Activated CD4-positive, alpha-beta T cell treated with anti-CD3 and anti-CD28 coated beads for 36 hours (primary cell): ENCODE measurements at regions not wholly inside any gene's neighbourhood (a gene's known extent, or its start where the extent isn't known, plus 50 kb on each side); places are given as distances from the start of the nearest gene placed in this dataset.

Source experiments
- ATAC-seq: fragments of 200-7000 bp; cut with Tn5 transposase; one replicate; pipeline ENCODE4 v1.10.0; 2021; ENCODE audit warnings: mild to moderate bottlenecking, moderate library complexity
- CTCF ChIA-PET: fragments of 350-600 bp; sonication (Branson Sonifier 250); formaldehyde crosslinking; loops from one replicate; lab custom pipeline; 2021; ENCODE audit warnings: antibody characterized with exemption; lab: Charles Lee
- POLR2A ChIA-PET: fragments of 350-600 bp; sonication (Branson Sonifier 250); formaldehyde crosslinking; loops from one replicate; lab custom pipeline; 2021; ENCODE audit warnings: antibody characterized with exemption, inconsistent platforms; lab: Charles Lee
- DNase-seq: peaks from one replicate; pipeline ENCODE4 v3.0.0-alpha.2; 2020
- H3K27ac Mint-ChIP-seq: one replicate; pipeline ENCODE4 v1.8.0; 2021; ENCODE audit warnings: mixed read lengths
- H3K27me3 Mint-ChIP-seq: one replicate; pipeline ENCODE4 v1.8.0; 2021; ENCODE audit warnings: mixed read lengths
- H3K36me3 Mint-ChIP-seq: one replicate; pipeline ENCODE4 v1.8.0; 2021; ENCODE audit warnings: low read depth, mixed read lengths
- H3K4me1 Mint-ChIP-seq: one replicate; pipeline ENCODE4 v1.8.0; 2021; ENCODE audit warnings: mixed read lengths
- H3K4me3 Mint-ChIP-seq: one replicate; pipeline ENCODE4 v1.8.0; 2021; ENCODE audit warnings: mild to moderate bottlenecking, moderate library complexity, mixed read lengths
- H3K9me3 Mint-ChIP-seq: one replicate; pipeline ENCODE4 v1.8.0; 2021; ENCODE audit warnings: low read depth, mixed read lengths
- intact Hi-C, 2 experiments: fragments of 100-400 bp; cut with DNase I in 1 of 2; cut with micrococcal nuclease in 1 of 2; formaldehyde crosslinking; loops; one replicate each; pipeline versions ENCODE4 v1.14.2 to v1.15.1; 2022 to 2024; cut with DNase I, micrococcal nuclease

DNA sequence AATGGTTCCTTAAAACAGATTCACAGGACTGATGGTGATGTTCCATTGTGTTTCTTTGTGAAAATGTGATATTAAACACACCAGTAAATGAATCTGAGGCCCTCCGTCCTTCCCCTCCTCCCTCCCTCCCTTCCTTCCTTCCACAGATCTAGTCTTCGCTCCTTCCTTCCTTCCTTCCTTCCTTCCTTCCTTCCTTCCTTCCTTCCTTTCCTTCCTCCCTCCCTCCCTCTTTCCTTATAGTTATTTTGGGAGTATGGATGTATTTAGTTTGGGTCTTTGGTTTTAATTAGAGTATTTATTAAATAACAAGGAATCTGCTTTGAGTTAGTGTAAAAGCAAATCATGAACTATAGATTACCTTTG is 410.8 kb downstream of the PCNX1 start:
- no peaks in the 10 kb centered on the region for H3K27me3 Mint-ChIP-seq
- H3K4me1 Mint-ChIP-seq = peaks cover 19% of the 10 kb centered on the region
- peaks cover 3% of the 10 kb centered on the region for H3K36me3 Mint-ChIP-seq
- intact Hi-C loops = loop anchor here in 1 of 2 experiments (10.0 kb wide), 1 partner anchor 1553 kb away; the partner anchor contains the start of gene SRSF5
- CTCF ChIA-PET = no interaction called here
- DNase-seq (no peak), ATAC-seq (no peak)
- H3K27ac Mint-ChIP-seq = no peak overlapping the region
- H3K9me3 Mint-ChIP-seq = no peaks in the 10 kb centered on the region
- POLR2A ChIA-PET = no interaction called here
- no peak overlapping the region for H3K4me3 Mint-ChIP-seq

DNA sequence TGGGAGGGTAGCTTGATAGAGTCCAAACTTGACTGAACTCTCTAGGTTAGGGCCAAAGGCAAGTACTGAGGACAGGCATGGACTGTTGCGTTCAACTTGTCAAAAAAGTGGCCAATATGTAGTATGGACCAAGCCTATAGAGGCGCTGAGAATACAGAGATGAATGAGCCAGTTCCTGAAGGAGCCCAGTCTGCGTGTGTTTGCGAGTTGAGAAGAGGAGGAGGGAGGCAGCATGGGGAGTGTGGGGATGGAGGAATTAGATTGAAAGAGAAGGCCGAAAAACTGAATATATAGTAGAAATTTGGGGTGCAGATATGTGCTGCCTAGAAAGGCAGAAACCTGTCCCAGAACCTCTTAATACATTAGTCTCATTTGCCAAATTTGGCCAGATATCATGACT is 412.4 kb downstream of the PCNX1 start:
- intact Hi-C loops = loop anchor here (1.0 to 10.0 kb wide), 20 partner anchors 14 to 1707 kb away; partner anchors contain the start of genes MAP3K9 (in 1 of the 2), PCNX1 (in 1 of the 2), SRSF5 (in 1 of the 2) and SUSD6 (in 1 of the 2)
- Mint-ChIP-seq H3K9me3 (no peaks in the 10 kb centered on the region), H3K27me3 (no peaks in the 10 kb centered on the region), H3K4me3 (peak overlapping the region; percentile 92), H3K4me1 (peaks cover 33% of the 10 kb centered on the region), H3K27ac (peak overlapping the region; percentile 87), H3K36me3 (peaks cover 6% of the 10 kb centered on the region)
- DNase-seq = no peak
- ATAC-seq = peak; percentile 3
- ChIA-PET CTCF (no interaction called here), POLR2A (no interaction called here)

GRCh38 chr14:71320107-71320733 is 413.0 kb downstream of the PCNX1 start, which contains the start of gene SIPA1L1:
Gene SIPA1L1 (plus strand): TSS chr14:71320476.
- ATAC-seq = peak; percentile 87

GRCh38 chr14:71320734-71321573 is 413.7 kb downstream of the PCNX1 start:
- peak overlapping the region; percentile 92 for H3K4me3 Mint-ChIP-seq
- peaks cover 7% of the 10 kb centered on the region for H3K36me3 Mint-ChIP-seq
- H3K27ac Mint-ChIP-seq = peak overlapping the region; percentile 89
- intact Hi-C loops = loop anchor here (1.0 to 10.0 kb wide), 20 partner anchors 12 to 1709 kb away; partner anchors contain the start of genes MAP3K9 (in 1 of the 2), PCNX1 (in 1 of the 2) and SUSD6 (in 1 of the 2)
- POLR2A ChIA-PET = interaction anchor here (0.6 to 2.4 kb wide), 12 partner anchors 10 to 407 kb away, joined by 3 to 17 read pairs (median 4); no protein-coding TSS in a partner anchor
- DNase-seq (peak; percentile 78), ATAC-seq (peak; percentile 34)
- H3K9me3 Mint-ChIP-seq = no peaks in the 10 kb centered on the region
- CTCF ChIA-PET = interaction anchor here (0.6 to 1.6 kb wide), 11 partner anchors 9 to 234 kb away, joined by 3 to 5 read pairs (median 3); no protein-coding TSS in a partner anchor
- H3K27me3 Mint-ChIP-seq = no peaks in the 10 kb centered on the region
- peaks cover 46% of the 10 kb centered on the region for H3K4me1 Mint-ChIP-seq

More at GRCh38 chr14:71320107-71320733, 413.0 kb downstream of the PCNX1 start, which contains the start of gene SIPA1L1:
- Mint-ChIP-seq H3K4me1 (peaks cover 39% of the 10 kb centered on the region), H3K36me3 (peaks cover 6% of the 10 kb centered on the region), H3K9me3 (no peaks in the 10 kb centered on the region), H3K27me3 (no peaks in the 10 kb centered on the region), H3K4me3 (peak within 1 kb of the TSS; percentile 92), H3K27ac (peak within 1 kb of the TSS; percentile 89)
- intact Hi-C loops = loop anchor here (1.0 to 10.0 kb wide), 19 partner anchors 13 to 1708 kb away; partner anchors contain the start of genes MAP3K9 (in 1 of the 2), PCNX1 (in 1 of the 2) and SUSD6 (in 1 of the 2)
- DNase-seq = peak; percentile 99
- ChIA-PET POLR2A (interaction anchor here (2.4 kb wide), 1 partner anchor 235 kb away, joined by 11 read pairs; no protein-coding TSS in a partner anchor), CTCF (no interaction called here)

DNA sequence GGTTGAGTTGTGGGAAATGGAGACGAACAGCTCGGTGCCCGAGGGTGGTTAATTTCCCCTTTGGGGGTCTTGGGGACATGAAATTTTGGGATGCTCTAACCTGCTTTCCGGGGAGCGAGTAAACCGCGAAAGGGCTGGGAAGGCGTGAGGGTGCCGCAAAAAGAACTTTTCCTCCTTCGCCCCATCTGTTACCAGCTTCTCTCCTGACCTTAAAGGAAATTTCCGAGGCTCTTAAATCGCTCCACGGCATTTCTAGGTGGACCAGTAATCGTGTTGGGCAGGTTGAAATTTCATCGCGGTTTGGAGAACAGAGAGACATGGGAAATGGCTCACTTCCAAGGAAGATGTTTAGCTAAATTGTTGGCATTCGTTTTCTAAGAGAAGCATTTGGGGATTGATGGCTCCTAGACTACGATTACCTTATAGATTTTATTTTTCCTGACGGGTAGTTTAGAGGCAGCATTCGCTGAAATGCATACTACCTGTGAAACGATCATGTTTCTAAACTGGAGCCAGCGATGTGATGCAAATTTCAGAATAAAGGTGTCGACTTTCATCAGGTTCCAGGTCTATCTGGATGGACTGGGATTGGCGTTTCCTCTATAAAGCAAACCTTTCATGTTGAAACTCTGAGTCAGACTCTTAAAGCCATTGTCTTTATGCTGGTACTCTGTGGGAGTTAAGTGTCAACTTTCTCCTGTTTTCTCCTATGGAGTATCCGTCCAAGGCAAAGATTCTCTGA is 414.5 kb downstream of the PCNX1 start:
- Mint-ChIP-seq H3K9me3 (no peaks in the 10 kb centered on the region), H3K4me3 (peak overlapping the region; percentile 92), H3K27ac (peak overlapping the region; percentile 89), H3K36me3 (peaks cover 9% of the 10 kb centered on the region), H3K27me3 (no peaks in the 10 kb centered on the region), H3K4me1 (peaks cover 51% of the 10 kb centered on the region)
- ATAC-seq (no peak), DNase-seq (peak; percentile 16)
- ChIA-PET CTCF (interaction anchor here (0.6 to 1.6 kb wide), 12 partner anchors 8 to 233 kb away, joined by 3 to 5 read pairs (median 3); no protein-coding TSS in a partner anchor), POLR2A (interaction anchor here (0.6 to 2.4 kb wide), 12 partner anchors 9 to 408 kb away, joined by 3 to 17 read pairs (median 4); no protein-coding TSS in a partner anchor)
- intact Hi-C loops = loop anchor here (1.0 to 10.0 kb wide), 12 partner anchors 51 to 1709 kb away; partner anchors contain the start of genes PCNX1 (in 1 of the 2) and SUSD6 (in 1 of the 2)

DNA sequence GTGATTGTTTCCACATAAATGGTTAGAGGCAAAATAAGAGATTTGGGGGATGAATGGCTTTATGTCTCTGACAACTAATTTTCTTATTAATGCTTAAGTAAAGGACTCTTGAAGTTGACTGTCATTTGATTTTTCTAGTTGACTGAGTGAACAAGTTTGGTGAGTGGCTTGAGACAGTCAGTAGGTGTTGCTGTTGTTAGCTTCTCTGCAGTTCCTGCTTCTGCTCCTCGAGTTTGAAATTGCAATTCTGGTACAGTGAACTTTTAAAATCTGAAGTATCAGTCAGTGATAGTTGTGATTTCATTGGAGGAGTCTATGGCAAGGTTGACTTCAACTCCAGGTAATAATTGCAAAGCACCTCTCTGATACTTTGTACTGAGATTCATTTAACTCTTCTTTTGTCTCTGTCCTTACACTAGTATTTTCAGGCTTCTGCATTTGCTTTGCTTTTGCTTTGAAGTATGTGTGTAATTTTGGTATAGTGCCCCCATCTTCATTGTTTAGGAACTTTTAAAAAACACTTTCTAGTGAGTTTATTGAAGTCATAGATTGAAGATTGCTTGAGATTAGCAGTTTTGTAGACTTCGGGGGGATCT is 415.5 kb downstream of the PCNX1 start:
- ATAC-seq (no peak), DNase-seq (no peak)
- peak overlapping the region; percentile 92 for H3K4me3 Mint-ChIP-seq
- no peaks in the 10 kb centered on the region for H3K9me3 Mint-ChIP-seq
- H3K27me3 Mint-ChIP-seq = no peaks in the 10 kb centered on the region
- H3K4me1 Mint-ChIP-seq = peaks cover 55% of the 10 kb centered on the region
- H3K27ac Mint-ChIP-seq = peak overlapping the region; percentile 66
- ChIA-PET CTCF (interaction anchor here (0.5 to 1.5 kb wide), 7 partner anchors 28 to 396 kb away, joined by 3 to 5 read pairs (median 3); no protein-coding TSS in a partner anchor), POLR2A (interaction anchor here (0.6 to 2.4 kb wide), 4 partner anchors 10 to 232 kb away, joined by 3 to 17 read pairs (median 7); no protein-coding TSS in a partner anchor)
- H3K36me3 Mint-ChIP-seq = peaks cover 9% of the 10 kb centered on the region
- intact Hi-C loops = loop anchor here (2.0 to 10.0 kb wide), 5 partner anchors 50 to 1710 kb away; partner anchors contain the start of gene SUSD6 (in 1 of the 2)

DNA sequence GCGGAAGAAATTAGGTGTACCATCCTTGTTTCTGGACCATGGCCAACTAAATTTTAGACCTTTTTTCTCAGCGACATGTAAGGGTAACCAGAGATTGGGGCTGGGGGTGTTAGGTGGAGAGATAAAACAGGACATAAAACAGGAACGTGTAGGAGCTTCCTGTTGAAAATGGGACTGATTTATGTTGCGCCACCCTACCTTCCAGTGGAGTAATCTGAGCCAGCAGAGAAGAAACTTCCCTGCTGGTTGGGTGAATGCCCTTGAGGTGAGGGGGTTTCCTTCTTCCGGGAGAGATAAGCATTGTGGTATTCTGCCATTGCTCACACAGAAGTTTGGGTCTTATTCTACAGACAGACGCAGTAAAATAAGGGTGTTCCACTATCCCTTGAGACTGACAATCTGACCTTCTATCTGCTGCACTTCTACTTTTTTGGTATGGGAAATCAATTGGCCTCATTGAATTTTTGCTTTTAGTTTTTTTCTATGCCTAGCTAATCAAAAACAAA is 417.6 kb downstream of the PCNX1 start:
- peaks cover 11% of the 10 kb centered on the region for H3K36me3 Mint-ChIP-seq
- no peaks in the 10 kb centered on the region for H3K27me3 Mint-ChIP-seq
- H3K4me3 Mint-ChIP-seq = peak overlapping the region; percentile 38
- intact Hi-C loops = loop anchor here (1.0 to 10.0 kb wide), 5 partner anchors 47 to 1713 kb away; partner anchors contain the start of gene SUSD6 (in 1 of the 2)
- H3K27ac Mint-ChIP-seq = peak overlapping the region; percentile 31
- CTCF ChIA-PET = interaction anchor here (0.9 to 1.7 kb wide), 6 partner anchors 10 to 415 kb away, joined by 3 to 5 read pairs (median 3); no protein-coding TSS in a partner anchor
- POLR2A ChIA-PET = interaction anchor here (1.1 kb wide), 1 partner anchor 62 kb away, joined by 5 read pairs; no protein-coding TSS in a partner anchor
- ATAC-seq = peak; percentile 3
- peak; percentile 63 for DNase-seq
- no peaks in the 10 kb centered on the region for H3K9me3 Mint-ChIP-seq
- peaks cover 65% of the 10 kb centered on the region for H3K4me1 Mint-ChIP-seq

DNA sequence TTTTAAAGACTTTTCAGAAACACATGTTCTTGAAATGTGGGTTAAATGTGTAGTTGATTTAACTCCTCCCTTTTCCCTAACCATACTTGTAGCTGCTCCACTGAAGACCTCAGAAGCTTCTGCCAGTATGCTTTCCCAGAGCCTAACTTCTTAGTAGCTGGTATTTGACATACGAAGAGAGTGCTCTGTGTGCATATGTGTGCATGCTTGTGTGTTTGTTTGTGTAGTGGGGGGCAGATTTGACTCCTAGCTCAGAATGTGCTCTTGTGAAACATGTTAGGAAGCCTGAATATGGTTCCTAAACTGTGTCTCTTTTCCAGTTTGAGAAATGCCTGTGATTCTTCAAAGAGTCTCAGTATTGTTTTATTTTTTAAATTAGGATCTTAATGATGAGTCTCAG is 420.4 kb downstream of the PCNX1 start:
- CTCF ChIA-PET = interaction anchor here (0.9 kb wide), 1 partner anchor 9 kb away, joined by 3 read pairs; no protein-coding TSS in a partner anchor
- DNase-seq = no peak

DNA sequence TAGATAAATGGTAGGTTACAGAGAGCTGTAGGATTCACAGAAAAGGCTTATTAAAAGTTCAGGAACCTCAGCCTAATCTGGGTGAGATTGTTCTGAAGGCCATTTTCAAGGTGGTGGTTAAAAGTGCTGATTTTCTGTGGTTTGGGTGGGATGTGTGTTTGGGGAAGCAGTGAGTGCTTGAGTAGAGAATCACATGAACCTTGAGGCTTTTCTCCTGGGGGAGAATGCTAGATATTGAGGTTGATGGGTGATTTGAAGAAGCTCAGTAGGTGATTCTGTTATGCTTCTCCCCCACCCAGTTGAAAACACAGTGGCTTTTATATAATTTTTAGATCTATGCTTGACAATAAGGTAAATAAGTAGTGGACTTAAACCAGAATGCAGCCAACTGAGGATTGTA is 420.9 kb downstream of the PCNX1 start:
- Mint-ChIP-seq H3K4me3 (no peak overlapping the region), H3K36me3 (peaks cover 18% of the 10 kb centered on the region), H3K27ac (no peak overlapping the region), H3K4me1 (peaks cover 81% of the 10 kb centered on the region), H3K27me3 (no peaks in the 10 kb centered on the region), H3K9me3 (no peaks in the 10 kb centered on the region)
- ATAC-seq (no peak), DNase-seq (no peak)
- ChIA-PET POLR2A (no interaction called here), CTCF (interaction anchor here (0.9 kb wide), 1 partner anchor 9 kb away, joined by 3 read pairs; no protein-coding TSS in a partner anchor)
- intact Hi-C loops = loop anchor here in 1 of 2 experiments (10.0 kb wide), 1 partner anchor 673 kb away; no protein-coding TSS in a partner anchor

More for the DNA sequence above, 420.4 kb downstream of the PCNX1 start:
- H3K4me1 Mint-ChIP-seq = peaks cover 82% of the 10 kb centered on the region
- intact Hi-C loops = loop anchor here in 1 of 2 experiments (10.0 kb wide), 1 partner anchor 673 kb away; no protein-coding TSS in a partner anchor
- ATAC-seq = no peak
- no peaks in the 10 kb centered on the region for H3K9me3 Mint-ChIP-seq
- POLR2A ChIA-PET = interaction anchor here (0.5 kb wide), 1 partner anchor 227 kb away, joined by 6 read pairs; no protein-coding TSS in a partner anchor
- H3K36me3 Mint-ChIP-seq = peaks cover 21% of the 10 kb centered on the region
- H3K4me3 Mint-ChIP-seq = no peak overlapping the region
- H3K27me3 Mint-ChIP-seq = no peaks in the 10 kb centered on the region
- H3K27ac Mint-ChIP-seq = no peak overlapping the region
